ENCODE measurements at regions not wholly inside any gene's neighbourhood (a gene's known extent, or its start where the extent isn't known, plus 50 kb on each side); places are given as distances from the start of the nearest gene placed in this dataset.

DNA sequence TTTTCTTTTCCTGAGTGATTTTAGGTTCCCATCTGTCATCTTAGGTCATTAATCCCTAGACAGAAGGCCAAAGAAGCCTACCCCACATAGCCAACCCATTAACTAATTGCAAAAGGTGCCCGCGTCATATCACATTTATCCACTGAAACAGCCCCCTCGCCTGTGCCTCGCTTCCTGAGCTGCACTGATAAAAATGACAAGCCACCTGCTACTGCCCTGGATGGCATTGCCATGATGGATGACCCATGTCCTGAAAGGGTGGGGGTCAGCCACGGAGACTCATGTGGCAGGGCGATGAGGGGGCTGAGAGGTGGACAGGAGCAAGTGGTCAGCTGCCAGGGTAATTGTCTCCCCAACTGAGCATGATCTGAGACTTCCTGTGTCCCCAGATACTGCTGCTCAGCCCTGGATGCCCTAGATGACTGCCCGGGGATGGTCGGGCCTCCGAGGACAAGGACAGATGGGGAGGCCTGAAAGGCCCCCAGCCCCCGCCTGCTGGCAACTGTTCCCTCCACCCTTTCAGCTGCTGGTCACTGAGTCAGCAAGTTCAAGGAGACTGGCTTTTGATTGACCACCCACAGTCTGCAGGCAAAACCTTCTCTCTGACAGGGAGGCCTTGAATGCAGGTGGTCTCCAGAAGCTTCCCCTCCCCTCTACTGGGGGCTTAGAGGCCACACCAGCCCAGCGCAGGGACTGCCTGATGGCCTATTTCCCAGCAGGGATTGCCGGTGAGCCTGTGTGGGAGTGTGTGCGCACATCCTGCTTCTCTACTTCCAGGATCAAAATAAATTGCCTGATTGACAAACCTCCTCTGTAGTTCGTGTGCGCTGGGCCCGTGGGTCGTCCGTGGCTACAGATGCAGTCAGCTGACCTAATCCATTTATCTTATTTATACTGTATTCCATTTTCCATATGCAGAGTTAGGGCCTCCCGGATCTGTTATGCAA is 496.3 kb downstream of the BCOR start:
- Histone ChIP-seq H3F3A (ENCODE audit: low read length, unreplicated experiment) (no peaks in the 10 kb centered on the region), H3K4me2 (ENCODE audit: low read length) (no peak overlapping the region), H3K9ac (ENCODE audit: low read length) (no peak overlapping the region), H3K79me2 (ENCODE audit: low read length) (no peaks in the 10 kb centered on the region), H2AFZ (ENCODE audit: low read length) (no peak overlapping the region), H3K27ac (ENCODE audit: low read length) (no peak overlapping the region), H3K36me3 (ENCODE audit: low read depth, low read length) (no peaks in the 10 kb centered on the region), H3K4me1 (ENCODE audit: insufficient read depth, low read length) (no peaks in the 10 kb centered on the region), H4K20me1 (ENCODE audit: low read length) (no peaks in the 10 kb centered on the region), H3K9me3 (ENCODE audit: low read length) (no peaks in the 10 kb centered on the region), H3K4me3 (ENCODE audit: low read length) (no peak overlapping the region), H3K9me2 (replicated peaks; ENCODE audit: low read length) (no peaks in the 10 kb centered on the region), H3K27me3 (ENCODE audit: low read length) (peaks cover 4% of the 10 kb centered on the region; the same call in 1 of the 2 replicates)
- BruUV-seq (replicated peaks) = no TSS peak
- CTCF ChIA-PET = no interaction called here
- no peak for DNase-seq
- intact Hi-C loops (cut with micrococcal nuclease) = no loop called here
- TF ChIP-seq EZH2 (IDR thresholded peaks at IDR 0.05; ENCODE audit: low read length, unreplicated experiment) (no peak), EZH2phosphoT487 (IDR thresholded peaks at IDR 0.05; ENCODE audit: borderline replicate concordance, low read length) (no peak)
- TF ChIP-seq, protein P1, sequence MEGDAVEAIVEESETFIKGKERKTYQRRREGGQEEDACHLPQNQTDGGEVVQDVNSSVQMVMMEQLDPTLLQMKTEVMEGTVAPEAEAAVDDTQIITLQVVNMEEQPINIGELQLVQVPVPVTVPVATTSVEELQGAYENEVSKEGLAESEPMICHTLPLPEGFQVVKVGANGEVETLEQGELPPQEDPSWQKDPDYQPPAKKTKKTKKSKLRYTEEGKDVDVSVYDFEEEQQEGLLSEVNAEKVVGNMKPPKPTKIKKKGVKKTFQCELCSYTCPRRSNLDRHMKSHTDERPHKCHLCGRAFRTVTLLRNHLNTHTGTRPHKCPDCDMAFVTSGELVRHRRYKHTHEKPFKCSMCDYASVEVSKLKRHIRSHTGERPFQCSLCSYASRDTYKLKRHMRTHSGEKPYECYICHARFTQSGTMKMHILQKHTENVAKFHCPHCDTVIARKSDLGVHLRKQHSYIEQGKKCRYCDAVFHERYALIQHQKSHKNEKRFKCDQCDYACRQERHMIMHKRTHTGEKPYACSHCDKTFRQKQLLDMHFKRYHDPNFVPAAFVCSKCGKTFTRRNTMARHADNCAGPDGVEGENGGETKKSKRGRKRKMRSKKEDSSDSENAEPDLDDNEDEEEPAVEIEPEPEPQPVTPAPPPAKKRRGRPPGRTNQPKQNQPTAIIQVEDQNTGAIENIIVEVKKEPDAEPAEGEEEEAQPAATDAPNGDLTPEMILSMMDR (conservative IDR thresholded peaks at IDR 0.05; ENCODE audit: low read depth, low read length) = no peak
- ATAC-seq = no peak
- POLR2A ChIA-PET (ENCODE audit: unreplicated experiment) = no interaction called here

DNA sequence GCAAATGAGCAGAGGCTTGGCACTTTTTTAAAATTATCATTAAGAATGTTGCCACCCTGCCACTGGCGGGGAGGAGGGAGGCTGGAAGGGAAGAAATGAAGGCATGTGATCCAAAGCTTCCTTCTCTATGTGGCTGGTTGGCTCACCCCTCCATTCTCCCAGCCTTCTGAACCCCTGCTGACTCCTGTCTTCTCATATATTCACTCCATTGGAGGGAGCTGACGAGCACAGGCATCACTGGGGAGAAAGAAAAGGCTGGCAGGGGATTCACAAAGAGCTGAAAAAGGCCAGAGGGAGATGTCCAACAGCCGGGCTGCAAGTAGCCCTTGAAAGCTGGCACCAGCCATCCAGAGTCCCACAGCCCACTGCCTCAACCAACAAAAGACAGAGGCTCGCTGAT is 495.6 kb downstream of the BCOR start:
- no TSS peak for BruUV-seq (replicated peaks)
- intact Hi-C loops (cut with micrococcal nuclease) = no loop called here

More for the DNA sequence above, 495.6 kb downstream of the BCOR start:
- Histone ChIP-seq H2AFZ (ENCODE audit: low read length) (no peak overlapping the region), H3K9me2 (replicated peaks; ENCODE audit: low read length) (no peaks in the 10 kb centered on the region), H3K79me2 (ENCODE audit: low read length) (no peaks in the 10 kb centered on the region), H3K9ac (ENCODE audit: low read length) (no peak overlapping the region), H3K4me2 (ENCODE audit: low read length) (no peak overlapping the region), H3K36me3 (ENCODE audit: low read depth, low read length) (no peaks in the 10 kb centered on the region), H3K4me1 (ENCODE audit: insufficient read depth, low read length) (no peaks in the 10 kb centered on the region), H4K20me1 (ENCODE audit: low read length) (no peaks in the 10 kb centered on the region), H3K4me3 (ENCODE audit: low read length) (no peak overlapping the region), H3K9me3 (ENCODE audit: low read length) (no peaks in the 10 kb centered on the region), H3F3A (ENCODE audit: low read length, unreplicated experiment) (no peaks in the 10 kb centered on the region), H3K27me3 (ENCODE audit: low read length) (peaks cover 4% of the 10 kb centered on the region; the same call in 1 of the 2 replicates), H3K27ac (ENCODE audit: low read length) (no peak overlapping the region)
- ChIA-PET CTCF (no interaction called here), POLR2A (ENCODE audit: unreplicated experiment) (no interaction called here)
- TF ChIP-seq EZH2phosphoT487 (IDR thresholded peaks at IDR 0.05; ENCODE audit: borderline replicate concordance, low read length) = no peak
- TF ChIP-seq, protein P1 (conservative IDR thresholded peaks at IDR 0.05; ENCODE audit: low read depth, low read length) = no peak
- TF ChIP-seq EZH2 (IDR thresholded peaks at IDR 0.05; ENCODE audit: low read length, unreplicated experiment) = no peak
- ATAC-seq (no peak), DNase-seq (no peak)
